Psoas muscle (tissue), 7 donors: ENCODE measurements at regions not wholly inside any gene's neighbourhood (a gene's known extent, or its start where the extent isn't known, plus 50 kb on each side); places are given as distances from the start of the nearest gene placed in this dataset.

Experiments used
- ATAC-seq, 4 donors: fragments of 200-7000 bp; cut with Tn5 transposase; one replicate each; pipeline ENCODE4 v1.9.1; 2020; ENCODE audit warnings: moderate library complexity in 3 of 4, mild to moderate bottlenecking in 2 of 4
- DNase-seq, 2 donors: peaks; one replicate each; pipeline ENCODE4 v3.0.0-alpha.2; 2020
- H3K27ac ChIP-seq: fragments of 200-600 bp; one replicate; pipeline ENCODE4 v1.8.0; 2022
- H3K27me3 ChIP-seq, 3 donors: fragments of 200-600 bp in 1 of 3; one replicate each; pipeline versions ENCODE4 v1.6.1 to v1.8.0; 2013 to 2022; ENCODE audit warnings: low read length in 2 of 3, mild to moderate bottlenecking in 2 of 3, moderate library complexity in 1 of 3; ENCODE audit not compliant: insufficient read depth in 3 of 3
- H3K36me3 ChIP-seq, 2 donors: fragments of 200-600 bp in 1 of 2; one replicate each; pipeline versions ENCODE4 v1.6.1 to v1.8.0; 2013 to 2022; ENCODE audit warnings: low read depth in 1 of 2, mild to moderate bottlenecking in 1 of 2, moderate library complexity in 1 of 2; ENCODE audit not compliant: insufficient read depth in 1 of 2
- H3K4me1 ChIP-seq: fragments of 200-600 bp; one replicate; pipeline ENCODE4 v1.8.0; 2022
- H3K4me3 ChIP-seq: fragments of 200-600 bp; one replicate; pipeline ENCODE4 v1.8.0; 2022; ENCODE audit warnings: mild to moderate bottlenecking
- H3K9me3 ChIP-seq: fragments of 200-600 bp; one replicate; pipeline ENCODE4 v1.8.0; 2022
- WGBS, 3 donors: extraction: QIAGEN DNeasy Blood & Tissue Kit; methylation state at CpG; one replicate each; pipeline versions ENCODE4 v1.1.6 to v1.1.7; 2013; 5-methylcytosine and 5-hydroxymethylcytosine counted together
- intact Hi-C, 2 donors: fragments of 100-400 bp; cut with DNase I; formaldehyde crosslinking; loops; one replicate each; pipeline versions ENCODE4 v1.11.0 to v1.14.2; 2022
- TF ChIP-seq, protein P1 (sequence below): fragments of 200-600 bp; IDR thresholded peaks from one replicate; pipeline ENCODE4 v1.8.0; 2022; ENCODE audit warnings: antibody characterized with exemption
- donor health status: healthy with polysubstance abuse.
- donor health status: DM: no; HTN: no; CAD: no; lungs with moderate emphysema.
- donor health status: Bipolar disorder and iron deficiency.
- donor health status: healthy.
- donor health status: DM: yes; HTN: yes; CAD: no.
- donor health status: DM: no; HTN: no; CAD: no.
- donor health status: DM: yes; HTN: yes; CAD: no.

DNA sequence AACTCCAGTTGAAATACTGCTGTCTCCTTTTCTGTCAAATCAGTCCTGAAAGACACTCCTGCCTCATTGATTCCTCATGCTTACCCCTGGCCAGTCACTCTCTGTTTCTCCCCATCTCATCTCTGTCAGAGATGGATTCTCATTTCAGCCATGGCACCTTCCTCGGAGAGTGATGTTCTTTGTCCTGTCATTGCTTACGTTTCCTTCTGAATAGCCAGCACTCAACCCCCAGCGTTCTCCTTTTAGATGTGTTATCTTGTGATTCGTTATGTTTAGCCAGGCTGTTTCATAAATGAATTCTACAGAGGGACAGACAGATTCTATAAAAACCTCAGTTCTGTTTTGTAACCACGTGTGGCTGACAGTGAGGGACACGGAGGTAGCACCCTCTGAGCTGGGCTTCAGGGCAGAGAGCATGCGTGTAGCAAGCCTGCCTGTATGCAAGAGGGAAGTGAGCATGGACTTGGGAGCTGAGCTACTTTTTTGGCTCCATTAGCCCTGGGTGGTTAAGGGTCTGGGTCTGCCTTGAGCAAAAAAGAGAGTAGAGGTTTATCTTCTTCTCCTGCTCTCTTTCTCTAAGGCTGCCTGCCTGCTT lies 354.6 kb downstream of the DDX10 start:
- Histone ChIP-seq H3K36me3 (no peaks in the 10 kb centered on the region), H3K27ac (no peak overlapping the region), H3K4me3 (no peak overlapping the region), H3K4me1 (no peaks in the 10 kb centered on the region), H3K27me3 (peaks cover 0 to 6% (median 0%) of the 10 kb centered on the region in 3 donors), H3K9me3 (peaks cover 2% of the 10 kb centered on the region)
- intact Hi-C loops = no loop called here
- DNase-seq (no peak), ATAC-seq (no peak)
- TF ChIP-seq, protein P1, sequence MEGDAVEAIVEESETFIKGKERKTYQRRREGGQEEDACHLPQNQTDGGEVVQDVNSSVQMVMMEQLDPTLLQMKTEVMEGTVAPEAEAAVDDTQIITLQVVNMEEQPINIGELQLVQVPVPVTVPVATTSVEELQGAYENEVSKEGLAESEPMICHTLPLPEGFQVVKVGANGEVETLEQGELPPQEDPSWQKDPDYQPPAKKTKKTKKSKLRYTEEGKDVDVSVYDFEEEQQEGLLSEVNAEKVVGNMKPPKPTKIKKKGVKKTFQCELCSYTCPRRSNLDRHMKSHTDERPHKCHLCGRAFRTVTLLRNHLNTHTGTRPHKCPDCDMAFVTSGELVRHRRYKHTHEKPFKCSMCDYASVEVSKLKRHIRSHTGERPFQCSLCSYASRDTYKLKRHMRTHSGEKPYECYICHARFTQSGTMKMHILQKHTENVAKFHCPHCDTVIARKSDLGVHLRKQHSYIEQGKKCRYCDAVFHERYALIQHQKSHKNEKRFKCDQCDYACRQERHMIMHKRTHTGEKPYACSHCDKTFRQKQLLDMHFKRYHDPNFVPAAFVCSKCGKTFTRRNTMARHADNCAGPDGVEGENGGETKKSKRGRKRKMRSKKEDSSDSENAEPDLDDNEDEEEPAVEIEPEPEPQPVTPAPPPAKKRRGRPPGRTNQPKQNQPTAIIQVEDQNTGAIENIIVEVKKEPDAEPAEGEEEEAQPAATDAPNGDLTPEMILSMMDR = no peak
- 90 to 92% (median 91%) methylated on average over 7 of the region's 7 CpGs for WGBS, 3 donors

DNA sequence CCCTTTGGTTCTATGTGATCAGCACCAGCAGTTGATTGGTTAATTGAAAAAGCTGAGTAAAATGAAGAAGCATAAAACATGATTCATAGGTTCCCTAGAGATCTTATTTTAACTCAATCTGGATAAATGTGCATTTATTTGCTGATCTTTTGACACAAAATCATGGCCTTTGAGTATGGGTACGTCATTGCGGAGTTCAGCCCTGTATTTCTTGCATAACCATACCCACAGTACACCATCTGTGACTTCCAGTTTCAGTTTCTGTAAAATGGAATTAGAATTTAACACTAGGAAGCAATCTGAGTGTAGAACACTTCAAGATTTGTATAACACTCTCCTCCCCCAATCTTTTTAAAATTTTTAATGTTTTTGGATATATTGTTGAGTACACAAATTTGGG lies 358.2 kb downstream of the DDX10 start:
- intact Hi-C loops = no loop called here
- H3K4me3 ChIP-seq = no peak overlapping the region
- no peaks in the 10 kb centered on the region for H3K27me3 ChIP-seq
- no peaks in the 10 kb centered on the region for H3K36me3 ChIP-seq
- ATAC-seq = no peak
- H3K4me1 ChIP-seq = no peaks in the 10 kb centered on the region
- no peak for DNase-seq
- 81 to 87% (median 84%) methylated on average over 2 of the region's 2 CpGs for WGBS, 3 donors
- TF ChIP-seq, protein P1 = no peak
- peaks cover 7% of the 10 kb centered on the region for H3K9me3 ChIP-seq
- no peak overlapping the region for H3K27ac ChIP-seq

DNA sequence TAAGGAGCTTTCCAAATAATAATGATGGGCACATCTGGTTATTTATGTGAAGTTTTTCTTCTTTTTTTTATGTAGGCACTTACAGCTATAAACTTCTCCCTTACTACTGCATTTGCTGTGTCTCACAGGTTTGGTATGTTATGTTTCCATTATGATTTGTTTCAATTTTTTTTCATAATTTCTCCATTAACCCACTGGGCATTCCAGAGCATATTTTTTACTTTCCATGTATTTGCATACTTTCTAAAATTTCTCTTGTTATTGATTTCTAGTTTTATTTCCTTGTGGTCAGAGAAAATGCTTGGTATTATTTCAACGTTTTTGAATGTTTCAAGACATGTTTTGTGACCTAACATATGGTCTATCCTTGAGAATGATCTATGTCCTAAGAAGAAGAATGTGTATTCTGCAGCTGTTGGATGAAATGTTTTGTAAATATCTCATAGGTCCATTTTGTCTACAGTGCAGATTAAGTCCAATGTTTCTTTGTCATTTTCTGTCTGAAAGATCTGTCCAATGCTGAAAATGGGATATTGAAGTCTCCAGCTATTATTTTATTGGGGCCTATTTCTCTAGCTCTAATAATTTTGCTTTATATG lies 362.1 kb downstream of the DDX10 start:
- H3K27ac ChIP-seq = no peak overlapping the region
- intact Hi-C loops = no loop called here
- 30 to 48% (median 35%) methylated on average over 1 of the region's 1 CpG for WGBS, 3 donors
- TF ChIP-seq, protein P1 = no peak
- H3K4me3 ChIP-seq = no peak overlapping the region
- DNase-seq = no peak
- H3K36me3 ChIP-seq = no peaks in the 10 kb centered on the region
- no peaks in the 10 kb centered on the region for H3K27me3 ChIP-seq
- no peaks in the 10 kb centered on the region for H3K4me1 ChIP-seq
- ATAC-seq = no peak
- peaks cover 7% of the 10 kb centered on the region for H3K9me3 ChIP-seq

DNA sequence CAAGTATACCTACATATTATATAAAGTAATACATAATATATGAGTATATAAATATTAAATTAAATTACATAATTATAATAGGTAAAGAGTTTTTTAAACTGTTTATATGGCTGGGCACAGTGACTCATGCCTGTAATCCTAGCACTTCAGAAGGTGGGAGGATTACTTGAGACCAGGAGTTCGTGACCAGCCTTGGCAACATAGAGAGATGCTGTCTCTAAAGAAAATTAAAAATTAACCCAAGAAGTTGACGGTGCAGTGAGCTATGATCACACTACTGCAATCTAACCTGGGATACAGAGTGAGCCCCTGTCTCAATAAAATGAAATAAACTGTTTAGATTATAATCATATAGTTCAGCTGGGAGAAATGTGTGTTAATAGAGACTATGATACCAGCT lies 363.0 kb downstream of the DDX10 start:
- Histone ChIP-seq H3K27me3 (no peaks in the 10 kb centered on the region), H3K36me3 (no peaks in the 10 kb centered on the region), H3K4me1 (no peaks in the 10 kb centered on the region), H3K9me3 (peaks cover 7% of the 10 kb centered on the region), H3K27ac (no peak overlapping the region), H3K4me3 (no peak overlapping the region)
- ATAC-seq (no peak), DNase-seq (no peak)
- TF ChIP-seq, protein P1 = no peak
- intact Hi-C loops = no loop called here
- 74 to 91% (median 85%) methylated on average over 2 of the region's 2 CpGs for WGBS, 3 donors

DNA sequence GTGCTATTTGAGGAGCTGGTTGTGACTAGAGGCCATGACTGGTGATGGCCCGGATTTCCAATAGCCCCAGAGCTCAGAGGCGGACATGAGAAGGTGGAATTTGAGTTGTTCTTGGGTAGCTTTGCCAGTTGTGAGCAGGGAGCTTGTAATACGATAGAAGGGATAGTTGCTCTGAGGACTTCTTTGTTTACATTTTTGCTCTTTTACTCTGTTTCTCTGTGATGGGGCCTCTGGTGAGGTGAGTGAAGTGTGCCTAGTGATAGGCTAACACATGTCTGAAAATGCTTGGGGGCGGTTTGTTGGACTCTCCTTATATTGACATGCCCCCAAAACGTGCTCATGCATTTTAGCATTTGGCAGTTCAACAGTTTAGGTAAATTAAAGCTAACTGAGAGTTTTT lies 365.1 kb downstream of the DDX10 start:
- Histone ChIP-seq H3K27me3 (no peaks in the 10 kb centered on the region), H3K4me1 (no peaks in the 10 kb centered on the region), H3K9me3 (peaks cover under 1% of the 10 kb centered on the region), H3K36me3 (no peaks in the 10 kb centered on the region), H3K27ac (no peak overlapping the region), H3K4me3 (no peak overlapping the region)
- 48 to 66% (median 63%) methylated on average over 5 of the region's 5 CpGs for WGBS, 3 donors
- TF ChIP-seq, protein P1 = no peak
- ATAC-seq (no peak), DNase-seq (no peak)
- intact Hi-C loops = no loop called here
